Upper lobe of left lung (tissue), 4 donors: ENCODE measurements at regions not wholly inside any gene's neighbourhood (a gene's known extent, or its start where the extent isn't known, plus 50 kb on each side); places are given as distances from the start of the nearest gene placed in this dataset.

Source experiments
- CTCF ChIP-seq, 6 experiments: fragments of 450-650 bp in 4 of 6; fragments of 200-600 bp in 2 of 6; sonication (generic) in 2 of 6; IDR thresholded peaks; one replicate each; pipeline ENCODE4 v1.5.1; 2016 to 2019; ENCODE audit warnings: antibody characterized with exemption in 6 of 6
- POLR2A ChIP-seq, 4 donors: fragments of 450-650 bp; IDR thresholded peaks; one replicate each; pipeline ENCODE4 v1.5.1; 2016 to 2017; ENCODE audit warnings: antibody characterized with exemption in 4 of 4, mild to moderate bottlenecking in 2 of 4

- TF ChIP-seq CTCF (IDR thresholded peaks at IDR 0.05): no peak
- TF ChIP-seq POLR2A (IDR thresholded peaks at IDR 0.05): no peak
These were observed 184.2 kb upstream of the ACO1 start for GRCh38 chr9:32200241-32200640.
